Body of pancreas (tissue), 4 donors: ENCODE measurements at regions not wholly inside any gene's neighbourhood (a gene's known extent, or its start where the extent isn't known, plus 50 kb on each side); places are given as distances from the start of the nearest gene placed in this dataset.

Experiments used
- CTCF ChIP-seq, 7 experiments: fragments of 450-650 bp in 4 of 7; fragments of 200-600 bp in 3 of 7; sonication (generic) in 3 of 7; IDR thresholded peaks; one replicate each; pipeline ENCODE4 v1.5.1; 2016 to 2019; ENCODE audit warnings: antibody characterized with exemption in 7 of 7
- POLR2A ChIP-seq, 3 donors: fragments of 450-650 bp; IDR thresholded peaks; one replicate each; pipeline ENCODE4 v1.6.1; 2016; ENCODE audit warnings: antibody characterized with exemption in 3 of 3, mild to moderate bottlenecking in 2 of 3

- no peak for TF ChIP-seq CTCF (IDR thresholded peaks at IDR 0.05)
- no peak for TF ChIP-seq POLR2A (IDR thresholded peaks at IDR 0.05)
Measured at GRCh38 chr12:78580296-78580695, 284.3 kb upstream of the SYT1 start.
